Activated gamma-delta T cell treated with Interleukin-2 at 50 U/mL for 16 hours (primary cell): ENCODE measurements at regions not wholly inside any gene's neighbourhood (a gene's known extent, or its start where the extent isn't known, plus 50 kb on each side); places are given as distances from the start of the nearest gene placed in this dataset.

Experiments
- DNase-seq: peaks from one replicate; pipeline ENCODE4 v3.0.0-alpha.2; 2020

DNA sequence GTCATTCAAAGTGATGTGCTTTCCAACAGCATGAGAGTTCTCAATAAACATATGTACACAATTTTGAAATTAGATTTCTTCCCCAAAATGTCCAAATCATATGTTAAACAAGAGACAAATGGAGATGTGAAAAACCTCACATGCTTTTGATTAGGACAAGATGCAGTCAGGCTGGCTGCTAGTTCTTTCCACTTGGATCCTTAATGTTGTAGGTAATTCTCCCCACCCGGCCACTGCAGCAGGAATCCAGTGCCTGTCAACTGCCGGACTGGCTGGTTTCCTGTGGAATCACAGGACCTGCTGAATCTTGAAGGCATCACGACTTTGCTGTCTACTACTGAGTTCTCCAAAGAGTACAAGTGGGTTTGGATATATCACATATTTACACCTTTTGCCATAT lies 138.6 kb upstream of the AKR1E2 start:
- no peak for DNase-seq

DNA sequence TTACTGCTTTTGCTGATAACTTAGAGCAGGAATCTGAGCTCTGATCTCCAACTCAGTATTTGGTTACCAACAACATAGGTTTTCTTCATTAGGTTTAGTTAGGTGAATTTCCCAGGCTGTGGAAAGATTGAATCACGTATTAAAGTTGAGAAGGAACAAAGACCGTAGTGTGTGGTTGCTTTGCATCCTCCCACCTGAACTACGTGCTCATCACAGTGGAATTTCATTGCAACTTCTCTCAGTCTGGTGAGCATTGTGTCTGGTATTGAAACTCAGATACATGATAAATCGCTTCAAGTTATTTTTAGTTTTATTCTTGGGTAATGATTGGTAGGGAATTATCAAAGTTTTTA lies 139.4 kb upstream of the AKR1E2 start:
- DNase-seq, result no peak

DNA sequence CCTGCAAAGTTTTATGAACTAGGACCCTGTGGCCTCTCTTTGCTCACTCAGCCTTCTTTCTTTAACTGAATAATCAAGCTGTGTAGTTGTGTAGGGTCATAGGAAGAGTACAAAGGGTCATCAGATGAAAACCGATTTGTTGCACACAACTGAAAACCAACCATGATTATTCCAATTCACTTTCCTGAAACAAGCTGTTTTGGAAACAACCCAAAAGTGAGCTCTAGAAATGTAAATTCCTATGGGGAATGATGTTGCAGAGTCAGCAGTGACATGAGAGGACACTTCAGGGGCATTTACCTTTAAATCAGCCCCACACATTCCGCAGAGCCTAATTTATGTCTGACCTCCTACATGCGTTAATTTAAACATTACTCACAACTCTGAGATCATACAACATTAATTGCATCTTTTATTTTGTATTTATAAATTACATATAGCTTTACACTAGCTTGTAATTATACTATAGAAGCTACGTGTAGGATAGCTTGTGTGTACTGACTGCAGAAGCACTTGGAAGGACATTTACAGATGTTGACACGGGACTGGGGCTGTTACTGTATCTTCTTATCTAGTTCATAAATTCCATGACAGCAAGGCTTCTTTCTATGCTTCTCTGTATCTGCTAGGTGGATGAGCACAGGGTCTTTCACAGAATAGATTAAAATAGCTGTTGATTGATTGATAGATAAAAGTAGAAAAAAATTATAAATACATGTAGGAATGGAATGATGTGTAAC lies 139.9 kb upstream of the AKR1E2 start:
- DNase-seq, result no peak

DNA sequence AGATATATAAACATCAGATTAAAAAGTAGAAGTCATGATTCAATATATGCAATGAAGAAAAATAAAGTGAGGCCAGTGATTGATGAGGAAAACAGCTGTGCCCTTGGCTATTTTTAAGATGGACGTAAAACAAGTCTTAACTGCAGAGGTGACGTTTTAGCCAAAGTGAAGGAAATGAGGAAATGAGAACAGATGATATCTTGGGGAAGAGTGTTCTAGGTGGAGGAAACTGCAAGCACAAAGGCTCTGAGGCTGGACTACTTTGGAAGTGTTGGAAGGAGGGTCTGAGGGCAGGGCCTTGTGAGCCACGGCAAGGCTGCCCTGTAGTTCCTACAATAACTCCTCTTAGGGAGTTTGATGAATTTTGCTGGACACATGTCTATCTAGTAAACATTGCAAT lies 140.5 kb upstream of the AKR1E2 start:
- DNase-seq, result no peak

DNA sequence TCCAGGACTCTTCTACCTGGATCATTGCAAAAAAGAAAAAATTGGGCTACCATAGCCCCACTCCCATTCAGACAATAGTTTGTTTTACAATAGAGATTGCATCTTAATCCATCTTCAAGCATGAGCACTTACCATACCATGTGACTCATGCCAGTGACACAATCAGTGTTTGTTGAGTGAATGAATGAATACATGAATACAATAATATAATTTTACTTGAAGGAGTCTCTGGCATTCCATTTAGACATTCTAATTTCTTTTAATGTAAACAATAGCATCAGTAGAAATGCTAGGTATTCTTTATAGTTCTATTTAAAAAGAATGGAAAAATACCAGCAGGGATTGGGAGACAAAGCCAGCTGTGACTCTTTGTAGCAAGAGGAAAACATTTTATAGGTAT lies 141.6 kb upstream of the AKR1E2 start:
- DNase-seq, result no peak

DNA sequence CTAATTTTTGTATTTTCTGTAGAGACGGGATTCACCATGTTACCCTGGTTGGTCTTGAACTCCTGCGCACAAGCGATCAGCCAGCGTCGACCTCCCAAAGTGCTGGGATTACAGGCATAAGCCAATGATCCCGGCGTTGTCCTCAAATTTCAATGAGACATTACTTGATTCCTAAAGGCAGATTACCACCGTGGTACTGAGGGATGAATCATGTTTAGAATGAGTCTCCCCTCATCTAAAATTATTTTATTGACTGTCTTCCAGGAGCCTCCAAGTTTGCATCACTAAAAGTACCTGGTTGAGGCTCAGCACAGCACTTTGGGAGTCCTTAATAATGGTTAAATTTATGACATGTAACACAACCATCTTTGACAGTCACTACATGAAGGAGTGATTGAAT lies 142.2 kb upstream of the AKR1E2 start:
- no peak for DNase-seq

DNA sequence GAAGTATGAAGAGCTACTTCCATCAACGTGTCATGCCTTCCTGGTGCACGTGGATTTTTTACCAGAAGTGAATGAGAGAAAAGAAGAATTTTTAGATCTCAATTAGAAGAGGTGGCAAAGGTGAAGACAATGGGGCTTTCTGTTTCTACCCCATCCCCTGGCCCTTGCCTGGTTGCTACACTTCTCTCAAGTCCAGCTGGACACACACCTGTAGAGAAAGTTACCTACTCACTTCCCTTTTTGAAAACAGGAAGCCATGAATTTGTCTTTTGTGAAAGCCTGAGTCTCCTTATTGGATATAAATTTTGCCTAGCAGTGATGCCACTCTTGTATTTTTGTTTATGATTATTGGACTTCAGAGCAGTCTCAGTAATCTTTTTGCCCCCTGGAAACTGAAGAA lies 142.9 kb upstream of the AKR1E2 start:
- DNase-seq, result no peak

DNA sequence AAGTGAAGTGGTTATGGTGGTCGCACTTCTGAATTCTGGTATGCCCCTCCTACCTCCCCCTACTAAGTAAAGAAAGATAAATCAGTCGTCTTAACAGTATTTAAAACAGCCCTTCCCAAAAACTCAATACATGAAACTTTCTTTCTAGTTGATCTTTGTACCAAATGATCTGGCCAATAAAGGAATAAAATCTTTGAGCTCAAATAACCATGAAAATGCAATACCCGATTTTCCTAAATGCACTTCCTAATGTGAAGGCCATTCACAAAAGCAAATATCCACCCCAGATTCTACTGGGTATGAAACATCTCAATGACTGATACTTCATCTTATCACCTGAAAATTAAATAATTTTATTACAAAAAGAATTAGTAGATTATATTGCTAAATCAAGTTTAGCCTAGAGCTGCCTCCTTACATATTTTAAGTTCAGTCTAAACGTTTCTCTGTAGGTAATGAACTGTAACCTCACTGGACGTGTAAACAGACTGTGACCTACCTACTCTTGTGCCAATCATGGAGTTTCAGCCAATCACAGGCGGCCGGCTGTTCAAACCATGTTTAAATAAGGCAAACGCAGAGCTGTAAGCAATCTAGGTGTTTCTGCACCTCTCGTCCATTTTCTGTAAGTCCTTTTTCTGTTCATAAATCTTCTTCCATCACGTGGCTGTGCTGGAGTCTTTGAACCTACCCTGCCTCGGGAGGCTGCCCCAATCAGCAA lies 146.9 kb upstream of the AKR1E2 start:
- DNase-seq, result no peak

DNA sequence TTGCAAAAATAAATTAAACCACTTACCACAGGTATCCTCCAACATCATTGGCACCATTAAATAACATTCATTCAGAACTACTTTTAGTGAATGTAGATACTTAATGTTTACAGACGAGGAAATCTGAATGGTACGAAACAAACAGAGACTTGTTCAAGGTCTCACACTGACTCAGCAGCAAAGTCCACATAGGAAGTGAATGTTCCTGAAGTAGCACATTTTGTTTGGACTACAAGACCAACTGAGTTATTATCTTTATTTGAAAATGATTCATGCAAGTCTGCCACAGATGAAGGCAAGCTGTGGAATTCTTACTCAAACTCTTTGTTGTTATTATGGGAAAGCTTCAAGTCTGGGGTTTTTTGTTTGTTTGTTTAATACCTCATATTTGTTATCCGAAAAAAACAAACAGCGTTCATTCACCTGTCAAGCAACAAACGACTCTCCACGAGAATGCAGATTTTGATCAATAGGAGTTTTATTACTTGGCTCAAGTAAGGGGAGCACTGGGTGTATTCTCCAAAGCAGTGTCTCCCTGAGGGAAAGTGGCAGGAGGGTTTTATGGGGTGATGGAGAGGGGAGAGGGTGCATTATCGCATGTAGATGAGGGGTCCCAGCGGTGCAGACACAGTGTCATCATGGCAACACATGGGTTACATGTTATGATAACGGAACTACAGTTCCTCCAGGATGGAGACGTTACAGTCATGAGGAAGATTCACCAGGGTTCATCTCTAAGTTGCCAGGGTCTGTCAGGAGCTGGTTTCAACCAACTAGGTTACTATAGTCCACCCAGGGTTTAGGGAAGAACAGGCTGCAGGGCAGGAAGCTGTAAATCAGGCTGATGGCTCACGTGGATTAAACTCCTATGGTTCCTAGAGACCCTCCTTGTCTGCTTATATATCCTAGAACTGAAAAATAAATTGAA lies 147.7 kb upstream of the AKR1E2 start:
- no peak for DNase-seq

DNA sequence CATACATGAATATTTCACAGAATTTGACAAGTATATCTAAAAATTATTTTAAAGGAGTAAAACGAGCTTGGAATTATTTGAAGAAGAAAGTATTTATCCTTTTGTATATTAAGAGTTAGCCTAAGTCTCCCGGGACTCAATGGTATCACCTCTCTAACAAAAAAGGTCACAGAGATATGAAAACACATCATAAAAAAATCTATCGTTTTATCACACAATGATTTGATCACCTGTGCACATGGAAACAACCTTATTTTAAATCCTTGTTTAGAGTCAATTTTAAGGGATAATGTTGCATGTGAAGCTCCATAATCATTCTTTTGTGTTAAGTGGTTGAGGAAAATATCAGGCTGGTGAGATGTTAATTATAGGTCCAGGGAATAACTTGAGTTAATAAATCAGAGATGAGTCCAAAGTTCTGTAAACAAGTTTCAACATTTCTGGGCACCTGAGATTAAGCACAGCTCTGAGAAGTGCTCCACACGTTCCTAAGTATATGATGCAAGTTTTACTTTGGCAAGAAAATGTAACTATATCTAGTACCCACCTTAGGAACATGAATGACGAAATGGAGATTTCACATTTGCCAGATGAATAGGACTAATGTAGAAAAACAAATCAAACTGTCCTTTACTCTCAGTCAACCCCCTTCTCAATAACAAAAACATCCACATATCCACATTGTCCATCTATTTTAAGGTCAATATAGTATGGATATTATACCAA lies 148.5 kb upstream of the AKR1E2 start:
- DNase-seq, result no peak

DNA sequence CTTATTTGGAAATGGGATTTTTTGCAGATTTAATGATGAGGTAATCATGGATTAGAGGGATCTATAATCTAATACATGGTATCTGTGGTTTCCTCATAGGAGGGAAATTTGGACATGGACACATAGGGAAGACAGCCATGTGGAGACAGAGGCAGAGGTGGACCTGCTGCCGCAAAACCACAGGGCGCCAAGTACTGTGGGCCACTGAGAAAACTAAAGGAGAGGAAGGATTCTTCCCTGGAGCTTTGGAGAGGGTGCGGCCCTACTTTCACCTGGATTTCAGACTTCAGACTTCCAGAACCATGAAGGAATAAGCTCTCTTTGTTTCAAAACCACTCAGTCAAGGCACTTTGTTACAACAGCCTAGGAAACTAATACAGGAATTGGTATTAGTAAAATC lies 149.4 kb upstream of the AKR1E2 start:
- DNase-seq, result no peak

DNA sequence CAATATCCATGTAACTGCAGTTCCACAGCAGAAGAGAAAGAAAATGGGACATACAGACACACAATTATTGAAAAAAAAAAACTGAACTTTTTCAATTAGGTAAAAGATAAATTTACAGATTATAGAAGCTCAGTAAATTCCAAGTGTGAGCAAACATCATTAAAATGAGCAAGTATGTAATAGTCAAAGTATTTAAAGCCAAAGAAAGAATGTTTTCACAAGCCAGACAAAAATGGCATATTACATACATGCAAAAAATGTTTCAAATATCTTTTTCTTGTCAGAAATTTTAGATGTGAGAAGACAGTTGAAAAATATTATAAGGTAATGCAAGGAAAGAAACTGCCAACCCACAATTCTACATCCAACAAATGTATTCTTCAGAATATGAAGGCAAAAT lies 150.2 kb upstream of the AKR1E2 start:
- no peak for DNase-seq

DNA sequence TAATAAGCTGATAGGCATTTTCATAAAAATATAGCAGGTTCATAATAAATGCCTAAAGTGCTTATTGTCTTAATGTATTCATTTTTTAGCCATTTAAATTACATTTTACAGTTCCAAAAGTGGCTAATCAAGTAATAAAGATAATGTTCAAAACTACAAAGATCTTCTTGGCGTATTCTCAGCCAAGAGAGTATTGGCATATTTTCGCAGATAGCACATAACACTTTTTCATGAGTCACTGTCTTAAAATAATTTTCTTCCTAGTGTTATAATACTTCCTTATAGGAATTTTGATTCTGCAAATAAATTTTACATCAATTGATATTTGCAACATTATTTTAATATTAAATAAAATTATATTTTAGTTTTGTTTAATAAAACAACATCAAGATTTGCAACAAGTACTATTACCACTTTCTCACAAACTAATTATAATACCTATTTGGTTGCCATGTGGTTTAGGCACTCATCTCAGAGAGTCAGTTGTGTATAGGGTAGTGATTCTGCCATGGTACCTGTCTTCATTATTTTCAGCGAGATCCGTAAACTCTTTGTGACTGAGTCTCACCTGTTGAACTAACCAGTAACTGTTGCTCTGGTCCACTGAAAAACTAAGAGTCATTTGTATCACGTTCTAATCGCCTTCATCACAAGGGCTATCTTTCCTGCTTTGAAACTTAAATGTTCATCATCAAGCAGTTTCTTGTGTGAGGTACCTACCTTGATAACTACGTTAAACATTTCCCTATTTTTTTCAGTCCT lies 152.5 kb upstream of the AKR1E2 start:
- DNase-seq, result no peak

DNA sequence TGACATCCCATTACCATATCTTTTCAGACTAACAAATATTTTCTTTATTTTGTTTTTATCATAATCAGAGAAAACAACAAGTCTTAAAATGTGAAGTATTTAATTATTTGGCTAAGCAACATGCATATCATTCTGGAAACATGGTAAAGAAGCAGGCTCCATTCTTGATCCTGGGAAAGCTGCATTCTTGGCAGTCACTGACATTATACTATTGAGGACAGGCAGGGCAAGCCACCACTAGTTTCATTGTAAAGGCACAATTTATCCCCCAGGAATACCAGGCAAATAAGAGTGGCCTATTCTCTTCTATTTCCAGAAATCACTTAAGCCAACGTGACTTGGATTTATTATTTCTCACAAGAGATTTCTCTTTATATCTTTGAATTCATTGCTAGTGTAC lies 153.8 kb upstream of the AKR1E2 start:
- DNase-seq, result no peak

DNA sequence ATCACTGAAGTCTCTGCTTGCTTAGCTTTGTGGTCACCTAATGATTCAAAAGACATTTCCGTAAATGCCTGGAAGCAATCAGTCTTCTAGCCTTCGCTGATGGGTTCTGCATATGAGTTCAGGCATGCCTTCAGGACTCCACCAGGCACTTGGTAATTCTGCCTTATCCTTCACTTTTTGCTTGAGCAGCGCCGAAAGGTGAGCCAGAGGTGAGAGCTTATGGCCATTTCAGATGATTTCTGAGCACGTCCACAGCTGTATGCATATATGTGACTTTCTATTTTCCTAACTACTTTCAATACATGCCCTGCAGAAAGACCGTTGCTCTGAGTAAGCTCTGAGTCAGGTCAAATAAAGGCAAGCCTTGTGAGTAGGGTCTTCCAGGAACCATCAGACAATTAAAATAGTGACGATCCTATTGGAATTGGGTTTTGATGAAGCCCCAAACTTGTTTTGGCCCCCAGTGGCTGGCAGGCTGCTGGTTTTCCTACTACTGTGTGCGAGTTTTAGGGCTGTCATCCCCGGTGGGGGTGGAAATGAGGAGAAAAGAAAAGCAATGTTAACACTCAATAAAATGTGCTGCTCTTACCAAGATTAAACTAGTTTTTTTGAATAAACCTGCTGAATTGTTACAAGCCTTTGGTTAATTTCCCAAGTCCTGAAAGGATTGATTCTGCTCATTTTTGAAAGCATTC lies 154.4 kb upstream of the AKR1E2 start:
- no peak for DNase-seq

DNA sequence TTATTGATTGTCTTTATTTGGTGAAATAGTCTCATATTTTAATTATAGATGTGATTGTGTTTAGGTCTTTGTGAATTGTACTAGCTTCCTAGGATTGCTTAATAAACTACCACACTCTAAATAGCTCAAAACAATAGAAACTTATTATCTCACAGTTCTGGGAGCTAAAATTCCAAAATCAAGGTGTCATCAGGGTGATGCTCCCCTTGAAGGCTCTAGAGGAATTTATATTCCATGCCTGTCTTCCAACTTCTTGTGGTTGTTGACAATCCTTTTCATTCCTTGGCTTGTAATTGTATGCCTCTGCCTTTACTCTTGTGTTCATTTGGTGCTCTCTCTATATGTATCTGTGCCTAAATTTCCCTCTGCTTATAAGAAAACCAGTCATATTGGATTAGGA lies 155.3 kb upstream of the AKR1E2 start:
- DNase-seq, result no peak

DNA sequence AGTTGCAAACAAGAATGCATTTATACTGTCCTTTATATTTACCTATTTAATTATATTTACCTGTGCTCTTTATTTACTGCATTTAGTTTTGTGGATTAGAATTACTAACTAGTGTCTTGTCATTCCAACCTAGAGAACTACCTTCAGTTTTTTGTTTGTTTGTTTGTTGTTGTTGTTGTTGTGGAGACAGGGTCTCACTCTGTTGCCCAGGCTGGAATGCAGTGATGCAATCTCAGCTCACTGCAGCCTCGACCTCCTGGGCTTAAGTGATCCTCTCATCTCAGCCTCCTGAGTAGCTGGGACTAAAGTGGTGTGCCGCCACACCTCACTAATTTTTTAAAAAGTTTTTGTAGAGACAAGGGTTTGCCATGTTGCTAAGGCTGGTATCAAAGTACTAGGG lies 156.4 kb upstream of the AKR1E2 start:
- DNase-seq, result no peak

DNA sequence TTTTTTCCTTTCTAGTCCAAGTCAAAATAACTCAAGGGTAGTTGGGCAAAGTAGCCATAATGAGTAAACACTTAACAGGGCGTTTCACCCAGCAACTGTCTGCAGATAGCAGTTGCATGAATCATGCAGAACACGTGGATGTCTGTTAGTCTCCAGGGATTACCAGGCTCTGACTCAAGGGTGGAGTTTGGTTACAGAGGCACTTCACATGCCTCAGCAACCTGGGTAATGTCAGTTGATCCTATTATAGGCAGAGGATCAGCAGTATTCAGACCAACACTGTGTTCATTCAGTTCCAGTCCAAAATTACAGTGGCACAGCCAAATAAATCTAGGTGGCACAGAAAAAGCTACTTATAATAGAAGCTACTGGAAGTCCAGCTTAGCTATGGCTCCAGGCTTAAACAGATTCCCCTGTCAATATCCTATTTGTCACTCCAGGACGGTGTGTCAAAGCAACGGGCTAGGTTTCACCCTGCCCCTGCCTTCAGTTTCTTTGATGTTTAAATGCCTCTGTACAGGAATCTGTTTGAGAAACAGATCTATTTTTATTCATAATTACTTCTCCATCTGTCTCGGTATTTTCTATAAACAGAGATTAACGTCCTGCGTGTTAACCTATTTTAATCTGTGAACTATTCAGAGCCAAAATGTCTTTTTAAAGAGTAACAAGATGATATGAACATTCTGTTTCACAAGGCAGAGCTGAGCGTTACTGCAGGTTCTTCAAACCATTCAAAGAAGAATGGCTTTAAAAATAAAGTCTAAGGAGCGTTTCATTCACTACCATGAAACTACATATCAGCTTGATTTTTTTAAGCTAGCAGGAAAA lies 162.6 kb upstream of the AKR1E2 start:
- DNase-seq, result no peak

DNA sequence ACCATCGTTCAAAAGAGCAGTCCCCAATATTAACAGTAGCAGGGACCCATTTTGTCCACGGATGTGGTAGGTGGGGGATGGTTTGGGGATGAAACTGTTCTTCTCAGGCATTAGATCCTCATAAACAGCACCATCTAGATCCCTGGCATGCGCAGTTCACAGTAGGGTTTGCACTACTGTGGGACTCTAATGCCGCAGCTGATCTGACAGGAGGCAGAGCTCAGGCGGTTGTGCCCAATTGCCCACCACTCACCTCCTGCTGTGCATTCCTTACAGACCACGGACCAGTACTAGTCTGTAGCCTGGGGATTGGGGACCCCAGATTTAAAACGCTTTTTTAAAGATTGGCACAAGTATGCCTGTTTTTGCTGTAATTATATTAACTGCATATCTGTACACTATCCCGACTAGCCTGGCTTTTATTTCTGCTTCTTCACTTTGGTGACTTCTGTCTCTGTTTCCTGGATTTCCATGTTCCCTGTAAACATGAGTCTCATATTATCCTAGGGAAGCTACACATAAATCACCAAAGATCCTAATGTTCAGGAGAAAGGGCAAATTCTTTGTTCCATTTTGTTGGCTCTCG lies 163.3 kb upstream of the AKR1E2 start:
- DNase-seq, result no peak

DNA sequence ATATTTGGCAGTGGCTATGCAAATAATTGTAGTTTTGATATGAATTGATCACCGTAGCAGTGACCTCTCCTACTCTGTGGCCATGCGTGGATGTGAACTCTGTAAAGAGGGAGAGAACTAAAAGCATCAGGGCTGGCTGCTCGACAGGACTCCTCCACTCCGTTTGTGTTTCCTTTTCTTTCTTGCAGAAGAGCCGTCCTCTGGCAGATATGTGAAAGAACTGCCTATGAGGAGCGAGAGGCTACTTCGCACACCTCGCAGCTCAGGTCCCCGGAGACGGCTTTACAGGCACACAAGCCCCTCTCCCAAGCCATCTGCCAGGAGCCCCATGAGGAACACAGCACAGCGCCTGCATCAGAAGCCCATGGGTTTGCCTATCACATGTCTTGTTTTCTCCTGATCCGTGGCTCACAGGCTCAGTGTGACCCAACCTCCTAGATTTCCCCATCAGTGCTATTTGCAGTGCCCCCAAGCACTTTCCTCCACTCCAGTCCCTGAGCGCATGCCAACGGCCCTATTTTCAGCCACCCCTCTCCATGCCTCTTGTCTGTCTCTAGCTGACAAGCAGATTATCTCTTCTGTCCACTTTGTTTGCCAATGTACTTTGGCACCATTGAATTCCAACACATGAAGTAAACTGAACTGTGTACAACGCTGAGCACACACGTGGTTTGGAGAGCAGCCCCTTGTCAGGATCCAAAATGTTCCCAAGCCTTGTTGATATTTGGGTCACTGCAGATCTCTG lies 164.3 kb upstream of the AKR1E2 start:
- no peak for DNase-seq
